Skin of body (tissue), 1 donor: ENCODE measurements at regions not wholly inside any gene's neighbourhood (a gene's known extent, or its start where the extent isn't known, plus 50 kb on each side); places are given as distances from the start of the nearest gene placed in this dataset.

Experiments used
- DNase-seq: peaks from one replicate; lab custom pipeline; 2025; lab: John Stamatoyannopoulos, UW

GRCh38 chr1:71191520-71191919 lies 110.7 kb upstream of the ZRANB2 start:
- no peak for DNase-seq

- DNase-seq, result no peak
These were observed 110.0 kb upstream of the ZRANB2 start for GRCh38 chr1:71190843-71191242.

- DNase-seq, result no peak
These were observed 103.6 kb upstream of the ZRANB2 start for GRCh38 chr1:71184410-71184809.

GRCh38 chr1:71179997-71180396 lies 99.2 kb upstream of the ZRANB2 start:
- no peak for DNase-seq

- no peak for DNase-seq
These were observed 90.1 kb upstream of the ZRANB2 start for GRCh38 chr1:71170925-71171324.

- no peak for DNase-seq
These were observed 86.7 kb upstream of the ZRANB2 start for GRCh38 chr1:71167505-71167904.

GRCh38 chr1:71166178-71167173 lies 85.6 kb upstream of the ZRANB2 start:
- no peak for DNase-seq

GRCh38 chr1:71157715-71158114 lies 76.9 kb upstream of the ZRANB2 start:
- DNase-seq, result no peak

GRCh38 chr1:71157151-71157550 lies 76.3 kb upstream of the ZRANB2 start:
- no peak for DNase-seq

- DNase-seq, result no peak
These were observed 75.8 kb upstream of the ZRANB2 start for GRCh38 chr1:71156590-71156989.

- DNase-seq, result no peak
These were observed 73.6 kb upstream of the ZRANB2 start for GRCh38 chr1:71154429-71154828.

GRCh38 chr1:71153826-71154225 lies 73.0 kb upstream of the ZRANB2 start:
- no peak for DNase-seq

- DNase-seq, result no peak
These were observed 67.0 kb upstream of the ZRANB2 start for GRCh38 chr1:71147637-71148360.

GRCh38 chr1:71135571-71135970 lies 54.7 kb upstream of the ZRANB2 start:
- DNase-seq, result no peak
